Type B pancreatic cell (in vitro differentiated cells): ENCODE measurements at regions not wholly inside any gene's neighbourhood (a gene's known extent, or its start where the extent isn't known, plus 50 kb on each side); places are given as distances from the start of the nearest gene placed in this dataset.
"Not testable (repeated sequence)": the region's sequence is repeated elsewhere in the genome, so short reads cannot be mapped to it uniquely, and the experiment has no call there.

Experiments
- DNase-seq: peaks from one replicate; pipeline ENCODE4 v3.0.0; 2021; ENCODE audit warnings: mixed read lengths; ENCODE audit not compliant: unreplicated experiment; ENCODE audit errors: extremely low spot score
- H3K27ac Mint-ChIP-seq: 2 replicates; pipeline ENCODE4 v1.8.0; 2021; ENCODE audit warnings: mild to moderate bottlenecking, mixed read lengths
- H3K27me3 Mint-ChIP-seq: 2 replicates; pipeline ENCODE4 v1.8.0; 2021; ENCODE audit warnings: mixed read lengths
- H3K36me3 Mint-ChIP-seq: 2 replicates; pipeline ENCODE4 v1.8.0; 2021; ENCODE audit warnings: mixed read lengths
- H3K4me1 Mint-ChIP-seq: one replicate; pipeline ENCODE4 v1.8.0; 2021; ENCODE audit warnings: mixed read lengths; ENCODE audit not compliant: unreplicated experiment
- H3K4me3 Mint-ChIP-seq: 2 replicates; pipeline ENCODE4 v1.8.0; 2021; ENCODE audit warnings: mild to moderate bottlenecking, mixed read lengths
- H3K9me3 Mint-ChIP-seq: 2 replicates; pipeline ENCODE4 v1.8.0; 2021; ENCODE audit warnings: mixed read lengths
- CTCF ChIP-seq: fragments of 200-600 bp; sonication (generic); conservative IDR thresholded peaks from 2 replicates; pipeline ENCODE4 v1.5.0; 2021; ENCODE audit warnings: antibody characterized with exemption, mild to moderate bottlenecking

- Mint-ChIP-seq H3K4me3 (no peak overlapping the region), H3K36me3 (no peaks in the 10 kb centered on the region), H3K4me1 (no peaks in the 10 kb centered on the region), H3K27ac (no peak overlapping the region), H3K9me3 (no peaks in the 10 kb centered on the region), H3K27me3 (no peaks in the 10 kb centered on the region)
- DNase-seq: no peak
- no peak for TF ChIP-seq CTCF
These were observed 186.0 kb upstream of the CXorf66 start for GRCh38 chrX:140151316-140151715.

- Mint-ChIP-seq H3K36me3 (no peaks in the 10 kb centered on the region), H3K27me3 (no peaks in the 10 kb centered on the region), H3K9me3 (no peaks in the 10 kb centered on the region), H3K27ac (no peak overlapping the region), H3K4me1 (no peaks in the 10 kb centered on the region), H3K4me3 (no peak overlapping the region)
- no peak for TF ChIP-seq CTCF
- no peak for DNase-seq
These were observed 184.4 kb upstream of the CXorf66 start for GRCh38 chrX:140149761-140150160.

- DNase-seq: no peak
- Mint-ChIP-seq H3K36me3 (no peaks in the 10 kb centered on the region), H3K27me3 (peaks cover 5% of the 10 kb centered on the region), H3K4me3 (no peak overlapping the region), H3K4me1 (no peaks in the 10 kb centered on the region), H3K27ac (no peak overlapping the region), H3K9me3 (no peaks in the 10 kb centered on the region)
- peak; percentile 88 for TF ChIP-seq CTCF
These were observed 176.2 kb upstream of the CXorf66 start for GRCh38 chrX:140141444-140142029.

GRCh38 chrX:140138492-140138891 lies 173.2 kb upstream of the CXorf66 start:
- DNase-seq, H3K9me3 Mint-ChIP-seq, H3K27me3 Mint-ChIP-seq, H3K36me3 Mint-ChIP-seq, H3K4me3 Mint-ChIP-seq, H3K27ac Mint-ChIP-seq, H3K4me1 Mint-ChIP-seq: not testable (repeated sequence)

- H3K4me3 Mint-ChIP-seq, H3K36me3 Mint-ChIP-seq, H3K27me3 Mint-ChIP-seq, H3K9me3 Mint-ChIP-seq, DNase-seq, H3K27ac Mint-ChIP-seq, H3K4me1 Mint-ChIP-seq: not testable (repeated sequence)
These were observed 172.7 kb upstream of the CXorf66 start for GRCh38 chrX:140138065-140138464.

- no peaks in the 10 kb centered on the region for H3K9me3 Mint-ChIP-seq
- H3K36me3 Mint-ChIP-seq: no peaks in the 10 kb centered on the region
- no peaks in the 10 kb centered on the region for H3K4me1 Mint-ChIP-seq
- H3K4me3 Mint-ChIP-seq: no peak overlapping the region
- peaks cover 2% of the 10 kb centered on the region for H3K27me3 Mint-ChIP-seq
- no peak for DNase-seq
- H3K27ac Mint-ChIP-seq: no peak overlapping the region
- no peak for TF ChIP-seq CTCF
These were observed 167.6 kb upstream of the CXorf66 start for GRCh38 chrX:140132937-140133336.

- Mint-ChIP-seq H3K36me3 (no peaks in the 10 kb centered on the region), H3K9me3 (no peaks in the 10 kb centered on the region), H3K27ac (no peak overlapping the region), H3K4me3 (no peak overlapping the region), H3K4me1 (no peaks in the 10 kb centered on the region), H3K27me3 (peaks cover 8% of the 10 kb centered on the region)
- no peak for DNase-seq
- TF ChIP-seq CTCF: peak; percentile 63
These were observed 158.1 kb upstream of the CXorf66 start for GRCh38 chrX:140123446-140123845.

GRCh38 chrX:140114059-140114458 lies 148.7 kb upstream of the CXorf66 start:
- H3K27me3 Mint-ChIP-seq: peaks cover 15% of the 10 kb centered on the region
- H3K36me3 Mint-ChIP-seq, DNase-seq, H3K4me1 Mint-ChIP-seq, H3K27ac Mint-ChIP-seq, H3K4me3 Mint-ChIP-seq, H3K9me3 Mint-ChIP-seq: not testable (repeated sequence)
